Lung (tissue), 11 donors: ENCODE measurements at regions not wholly inside any gene's neighbourhood (a gene's known extent, or its start where the extent isn't known, plus 50 kb on each side); places are given as distances from the start of the nearest gene placed in this dataset.
"Not testable (repeated sequence)": the region's sequence is repeated elsewhere in the genome, so short reads cannot be mapped to it uniquely, and the experiment has no call there.

ENCODE experiments used
- ATAC-seq: fragments of 200-7000 bp; cut with Tn5 transposase; one replicate; pipeline ENCODE4 v1.9.1; 2020; ENCODE audit warnings: moderate number of reproducible peaks; ENCODE audit not compliant: insufficient read depth, low FRiP score
- DNase-seq, 3 donors: peaks; one replicate each; pipeline ENCODE4 v3.0.0-alpha.2; 2013 to 2017
- H3K27ac ChIP-seq, 2 donors: one replicate each; pipeline ENCODE4 v1.5.1; 2013; ENCODE audit warnings: mild to moderate bottlenecking in 2 of 2, moderate library complexity in 2 of 2, control low read depth in 1 of 2, inconsistent platforms in 1 of 2, low read depth in 1 of 2, low read length in 1 of 2
- H3K27me3 ChIP-seq, 3 donors: one replicate each; pipeline ENCODE4 v1.5.1; 2013; ENCODE audit warnings: low read length in 2 of 3; ENCODE audit not compliant: control insufficient read depth in 3 of 3, insufficient read depth in 3 of 3
- H3K36me3 ChIP-seq, 4 donors: one replicate each; pipeline ENCODE4 v1.5.1; 2013; ENCODE audit warnings: low read length in 4 of 4, mild to moderate bottlenecking in 1 of 4, moderate library complexity in 1 of 4; ENCODE audit not compliant: control insufficient read depth in 4 of 4, insufficient read depth in 4 of 4
- H3K4me1 ChIP-seq, 5 donors: one replicate each; pipeline ENCODE4 v1.5.1; 2013; ENCODE audit warnings: low read length in 5 of 5, mild to moderate bottlenecking in 2 of 5, moderate library complexity in 1 of 5; ENCODE audit not compliant: control insufficient read depth in 5 of 5, insufficient read depth in 5 of 5
- H3K4me3 ChIP-seq: one replicate; pipeline ENCODE4 v1.5.1; 2013; ENCODE audit warnings: mild to moderate bottlenecking, control low read depth, moderate library complexity
- H3K9ac ChIP-seq, 2 donors: one replicate each; pipeline ENCODE4 v1.5.1; 2013; ENCODE audit warnings: low read length in 2 of 2, control low read depth in 1 of 2; ENCODE audit not compliant: insufficient read depth in 1 of 2
- H3K9me3 ChIP-seq, 4 donors: one replicate each; pipeline ENCODE4 v1.5.1; 2013; ENCODE audit warnings: low read length in 3 of 4, mild to moderate bottlenecking in 1 of 4, moderate library complexity in 1 of 4; ENCODE audit not compliant: control insufficient read depth in 4 of 4, insufficient read depth in 3 of 4
- WGBS, 2 donors: extraction: QIAGEN DNeasy Blood & Tissue Kit; methylation state at CpG; one replicate each; pipeline ENCODE4 v1.1.7; 2013; 5-methylcytosine and 5-hydroxymethylcytosine counted together
- TF ChIP-seq, protein P1 (sequence below): IDR thresholded peaks from 2 replicates; pipeline ENCODE4 v1.5.1; 2012; ENCODE audit warnings: mild to moderate bottlenecking; ENCODE audit errors: control extremely low read depth, extremely low read depth
- donor health status: control.
- donor health status: control.
- donor health status: Bipolar disorder and iron deficiency.
- donor health status: healthy.
- donor health status: DM: yes; HTN: yes; CAD: no.

GRCh38 chr3:33956776-33957175, 158.3 kb downstream of the PDCD6IP start:
- Histone ChIP-seq H3K27ac (no peak overlapping the region), H3K9me3 (peaks cover 0 to 4% (median 0%) of the 10 kb centered on the region in 4 donors), H3K9ac (no peak overlapping the region), H3K27me3 (no peaks in the 10 kb centered on the region), H3K4me1 (no peaks in the 10 kb centered on the region), H3K4me3 (no peak overlapping the region), H3K36me3 (no peaks in the 10 kb centered on the region)
- 90 to 95% methylated on average over 4 of the region's 4 CpGs for WGBS, 2 donors
- DNase-seq: no peak
- TF ChIP-seq, protein P1, sequence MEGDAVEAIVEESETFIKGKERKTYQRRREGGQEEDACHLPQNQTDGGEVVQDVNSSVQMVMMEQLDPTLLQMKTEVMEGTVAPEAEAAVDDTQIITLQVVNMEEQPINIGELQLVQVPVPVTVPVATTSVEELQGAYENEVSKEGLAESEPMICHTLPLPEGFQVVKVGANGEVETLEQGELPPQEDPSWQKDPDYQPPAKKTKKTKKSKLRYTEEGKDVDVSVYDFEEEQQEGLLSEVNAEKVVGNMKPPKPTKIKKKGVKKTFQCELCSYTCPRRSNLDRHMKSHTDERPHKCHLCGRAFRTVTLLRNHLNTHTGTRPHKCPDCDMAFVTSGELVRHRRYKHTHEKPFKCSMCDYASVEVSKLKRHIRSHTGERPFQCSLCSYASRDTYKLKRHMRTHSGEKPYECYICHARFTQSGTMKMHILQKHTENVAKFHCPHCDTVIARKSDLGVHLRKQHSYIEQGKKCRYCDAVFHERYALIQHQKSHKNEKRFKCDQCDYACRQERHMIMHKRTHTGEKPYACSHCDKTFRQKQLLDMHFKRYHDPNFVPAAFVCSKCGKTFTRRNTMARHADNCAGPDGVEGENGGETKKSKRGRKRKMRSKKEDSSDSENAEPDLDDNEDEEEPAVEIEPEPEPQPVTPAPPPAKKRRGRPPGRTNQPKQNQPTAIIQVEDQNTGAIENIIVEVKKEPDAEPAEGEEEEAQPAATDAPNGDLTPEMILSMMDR: no peak
- ATAC-seq: no peak

DNA sequence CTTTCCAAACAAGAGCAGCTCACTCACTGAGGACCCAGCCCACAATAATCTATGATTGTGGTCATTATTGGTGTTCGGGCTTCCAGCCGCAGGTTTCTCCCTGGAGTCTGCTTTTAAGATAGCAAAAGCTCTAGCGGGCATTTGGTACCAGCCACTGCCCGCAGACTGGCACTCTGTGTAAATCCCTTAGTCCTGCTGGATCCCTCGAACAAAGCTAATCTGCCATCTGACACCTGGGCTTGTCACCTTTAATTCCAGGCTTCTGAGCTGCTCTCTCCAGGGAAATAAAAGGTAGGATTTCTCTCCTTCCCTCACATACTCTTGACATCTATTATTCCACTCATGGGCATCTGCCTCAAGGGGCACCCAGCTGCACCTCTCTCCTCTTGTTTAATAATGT, 158.7 kb downstream of the PDCD6IP start:
- Histone ChIP-seq H3K4me3 (no peak overlapping the region), H3K36me3 (no peaks in the 10 kb centered on the region), H3K9ac (no peak overlapping the region), H3K9me3 (peaks cover 0 to 5% (median under 1%) of the 10 kb centered on the region in 4 donors), H3K27ac (no peak overlapping the region), H3K4me1 (no peaks in the 10 kb centered on the region), H3K27me3 (no peaks in the 10 kb centered on the region)
- WGBS, 2 donors: 94% methylated on average over 5 of the region's 5 CpGs
- DNase-seq (no peak), ATAC-seq (no peak)
- TF ChIP-seq, protein P1: no peak

DNA sequence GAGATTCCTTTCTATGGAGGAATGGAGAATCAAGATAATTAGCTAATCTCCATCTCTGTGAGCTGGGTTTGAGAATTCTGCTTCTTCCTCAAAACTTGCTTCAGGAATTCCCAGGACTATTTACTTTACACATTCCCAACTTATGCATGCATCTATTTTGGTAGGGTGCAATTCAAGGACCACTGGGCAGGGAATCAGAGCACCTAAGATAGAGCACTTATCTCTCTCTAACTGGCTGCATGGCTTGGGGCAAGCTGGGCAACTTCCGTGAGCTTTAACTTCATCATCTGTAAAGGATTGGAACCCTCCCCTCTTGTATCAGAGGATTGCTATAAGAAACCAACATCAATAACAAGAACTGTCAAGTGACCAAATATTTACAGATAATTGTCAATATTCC, 160.2 kb downstream of the PDCD6IP start:
- no peak overlapping the region for H3K9ac ChIP-seq
- TF ChIP-seq, protein P1: no peak
- no peak overlapping the region for H3K4me3 ChIP-seq
- DNase-seq: no peak
- 79 to 86% methylated on average over 1 of the region's 1 CpG for WGBS, 2 donors
- H3K4me1 ChIP-seq: no peaks in the 10 kb centered on the region
- no peaks in the 10 kb centered on the region for H3K27me3 ChIP-seq
- ATAC-seq: no peak
- peaks cover 0 to 7% (median 2%) of the 10 kb centered on the region in 4 donors for H3K9me3 ChIP-seq
- H3K27ac ChIP-seq: no peak overlapping the region
- H3K36me3 ChIP-seq: no peaks in the 10 kb centered on the region

DNA sequence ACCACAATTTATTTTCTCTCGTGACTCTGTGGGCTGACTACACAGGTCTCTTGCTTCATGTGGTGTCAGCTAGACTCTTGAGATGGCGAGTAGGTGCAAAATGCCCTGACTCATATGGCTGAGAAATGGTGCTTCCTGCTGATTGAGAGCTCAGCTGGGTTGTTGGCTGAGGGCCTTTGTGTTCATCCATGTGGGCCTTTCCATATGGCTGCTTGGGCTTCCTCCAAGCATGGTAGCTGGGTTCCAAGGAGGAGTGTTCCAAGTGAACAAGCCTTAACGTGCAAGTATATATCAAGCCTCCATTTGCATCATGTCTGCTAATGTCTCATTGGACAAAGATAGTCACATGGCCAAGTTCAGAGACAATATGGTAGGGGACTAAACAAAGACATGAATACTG, 164.0 kb downstream of the PDCD6IP start:
- Histone ChIP-seq H3K36me3 (no peaks in the 10 kb centered on the region), H3K4me1 (no peaks in the 10 kb centered on the region), H3K9me3 (peaks cover 0 to 7% (median 3%) of the 10 kb centered on the region in 4 donors), H3K27ac (no peak overlapping the region), H3K27me3 (no peaks in the 10 kb centered on the region), H3K4me3 (no peak overlapping the region), H3K9ac (no peak overlapping the region)
- ATAC-seq: no peak
- 77 to 80% methylated on average over 3 of the region's 3 CpGs for WGBS, 2 donors
- TF ChIP-seq, protein P1: no peak
- no peak for DNase-seq

DNA sequence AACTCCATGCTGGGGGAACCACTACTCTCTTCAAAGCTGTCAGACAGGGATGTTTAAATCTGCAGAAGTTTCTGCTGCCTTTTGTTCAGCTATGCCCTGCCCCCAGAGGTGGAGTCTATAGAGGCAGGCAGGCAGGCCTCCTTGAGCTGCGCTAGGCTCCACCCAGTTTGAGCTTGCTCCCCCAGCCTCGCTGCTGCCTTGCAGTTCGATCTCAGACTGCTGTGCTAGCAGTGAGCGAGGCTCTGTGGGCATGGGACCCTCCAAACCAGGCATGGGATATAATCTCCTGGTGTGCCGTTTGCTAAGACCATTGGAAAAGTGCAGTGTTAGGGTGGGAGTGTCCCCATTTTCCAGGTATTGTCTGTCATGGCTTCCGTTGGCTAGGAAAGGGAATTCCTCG, 171.8 kb downstream of the PDCD6IP start:
- WGBS, 2 donors: 87 to 89% methylated on average over 7 of the region's 7 CpGs
- H3K4me3 ChIP-seq, H3K9ac ChIP-seq, H3K4me1 ChIP-seq, H3K27ac ChIP-seq, ATAC-seq, H3K9me3 ChIP-seq, H3K27me3 ChIP-seq, DNase-seq, H3K36me3 ChIP-seq: not testable (repeated sequence)
